ENCODE measurements at regions not wholly inside any gene's neighbourhood (a gene's known extent, or its start where the extent isn't known, plus 50 kb on each side); places are given as distances from the start of the nearest gene placed in this dataset.

GRCh38 chr1:90208949-90209348, 214.0 kb downstream of the ZNF326 start:
- no peak overlapping the region for H2AFZ ChIP-seq (ENCODE audit: low read length)
- no peak overlapping the region for H3K9ac ChIP-seq (ENCODE audit: low read length)
- TF ChIP-seq, protein P1, sequence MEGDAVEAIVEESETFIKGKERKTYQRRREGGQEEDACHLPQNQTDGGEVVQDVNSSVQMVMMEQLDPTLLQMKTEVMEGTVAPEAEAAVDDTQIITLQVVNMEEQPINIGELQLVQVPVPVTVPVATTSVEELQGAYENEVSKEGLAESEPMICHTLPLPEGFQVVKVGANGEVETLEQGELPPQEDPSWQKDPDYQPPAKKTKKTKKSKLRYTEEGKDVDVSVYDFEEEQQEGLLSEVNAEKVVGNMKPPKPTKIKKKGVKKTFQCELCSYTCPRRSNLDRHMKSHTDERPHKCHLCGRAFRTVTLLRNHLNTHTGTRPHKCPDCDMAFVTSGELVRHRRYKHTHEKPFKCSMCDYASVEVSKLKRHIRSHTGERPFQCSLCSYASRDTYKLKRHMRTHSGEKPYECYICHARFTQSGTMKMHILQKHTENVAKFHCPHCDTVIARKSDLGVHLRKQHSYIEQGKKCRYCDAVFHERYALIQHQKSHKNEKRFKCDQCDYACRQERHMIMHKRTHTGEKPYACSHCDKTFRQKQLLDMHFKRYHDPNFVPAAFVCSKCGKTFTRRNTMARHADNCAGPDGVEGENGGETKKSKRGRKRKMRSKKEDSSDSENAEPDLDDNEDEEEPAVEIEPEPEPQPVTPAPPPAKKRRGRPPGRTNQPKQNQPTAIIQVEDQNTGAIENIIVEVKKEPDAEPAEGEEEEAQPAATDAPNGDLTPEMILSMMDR (IDR thresholded peaks at IDR 0.05; ENCODE audit: low read length), result no peak
- no peak for TF ChIP-seq EZH2 (IDR thresholded peaks at IDR 0.05; ENCODE audit: borderline replicate concordance, low read length)
- no peaks in the 10 kb centered on the region for H3K27me3 ChIP-seq (ENCODE audit: insufficient read depth, low read length)
- H3K4me3 ChIP-seq (ENCODE audit: low read depth, low read length, poor library complexity, severe bottlenecking), result no peak overlapping the region
- no peak overlapping the region for H3K27ac ChIP-seq (ENCODE audit: low read depth, low read length, poor library complexity, severe bottlenecking)
- no peak overlapping the region for H3K4me2 ChIP-seq (ENCODE audit: low read length)
- no peaks in the 10 kb centered on the region for H4K20me1 ChIP-seq (ENCODE audit: insufficient read depth, low read length)
- no peaks in the 10 kb centered on the region for H3K4me1 ChIP-seq (ENCODE audit: insufficient read depth, low read length, severe bottlenecking)
- no peaks in the 10 kb centered on the region for H3K9me3 ChIP-seq (ENCODE audit: low read length)
- H3F3A ChIP-seq (ENCODE audit: insufficient read depth, low read length), result no peaks in the 10 kb centered on the region
- H3K79me2 ChIP-seq (ENCODE audit: insufficient read depth, low read length), result no peaks in the 10 kb centered on the region
- H3K9me2 ChIP-seq (ENCODE audit: low read depth, low read length), result no peaks in the 10 kb centered on the region
- H3K36me3 ChIP-seq (ENCODE audit: insufficient read depth, low read length), result no peaks in the 10 kb centered on the region

DNA sequence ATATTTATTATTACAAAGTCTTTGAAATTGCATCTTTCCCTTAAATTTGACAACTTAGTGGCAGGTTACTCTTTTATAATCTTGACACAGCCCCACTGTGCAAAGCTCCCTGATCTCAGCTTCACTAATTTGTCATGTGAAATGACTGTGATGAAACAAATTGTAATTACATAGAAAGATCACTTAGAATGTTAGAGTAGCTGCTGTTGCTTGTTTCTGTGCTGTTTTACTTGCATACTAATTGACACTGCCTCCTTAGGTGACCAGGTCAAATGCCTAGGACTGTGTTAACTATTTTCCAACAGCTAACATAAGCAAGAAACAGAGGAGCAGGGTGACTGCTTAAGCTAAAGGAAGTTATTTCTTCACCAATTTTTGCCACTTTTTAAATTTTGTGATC, 211.3 kb downstream of the ZNF326 start:
- Histone ChIP-seq H2AFZ (ENCODE audit: low read length) (no peak overlapping the region), H3K9ac (ENCODE audit: low read length) (no peak overlapping the region), H3K4me3 (ENCODE audit: low read depth, low read length, poor library complexity, severe bottlenecking) (no peak overlapping the region), H3K27me3 (ENCODE audit: insufficient read depth, low read length) (no peaks in the 10 kb centered on the region), H3K36me3 (ENCODE audit: insufficient read depth, low read length) (no peaks in the 10 kb centered on the region), H4K20me1 (ENCODE audit: insufficient read depth, low read length) (no peaks in the 10 kb centered on the region), H3K4me1 (ENCODE audit: insufficient read depth, low read length, severe bottlenecking) (no peaks in the 10 kb centered on the region), H3K79me2 (ENCODE audit: insufficient read depth, low read length) (no peaks in the 10 kb centered on the region), H3F3A (ENCODE audit: insufficient read depth, low read length) (no peaks in the 10 kb centered on the region), H3K4me2 (ENCODE audit: low read length) (no peak overlapping the region), H3K9me3 (ENCODE audit: low read length) (no peaks in the 10 kb centered on the region), H3K9me2 (ENCODE audit: low read depth, low read length) (no peaks in the 10 kb centered on the region), H3K27ac (ENCODE audit: low read depth, low read length, poor library complexity, severe bottlenecking) (no peak overlapping the region)
- TF ChIP-seq, protein P1 (IDR thresholded peaks at IDR 0.05; ENCODE audit: low read length), result no peak
- TF ChIP-seq EZH2 (IDR thresholded peaks at IDR 0.05; ENCODE audit: borderline replicate concordance, low read length), result no peak

- no peaks in the 10 kb centered on the region for H3K27me3 ChIP-seq (ENCODE audit: insufficient read depth, low read length)
- TF ChIP-seq, protein P1 (IDR thresholded peaks at IDR 0.05; ENCODE audit: low read length), result no peak
- H3K9me3 ChIP-seq (ENCODE audit: low read length), result no peaks in the 10 kb centered on the region
- no peak overlapping the region for H2AFZ ChIP-seq (ENCODE audit: low read length)
- H3K9ac ChIP-seq (ENCODE audit: low read length), result no peak overlapping the region
- H3K79me2 ChIP-seq (ENCODE audit: insufficient read depth, low read length), result no peaks in the 10 kb centered on the region
- H3K36me3 ChIP-seq (ENCODE audit: insufficient read depth, low read length), result no peaks in the 10 kb centered on the region
- H3K4me3 ChIP-seq (ENCODE audit: low read depth, low read length, poor library complexity, severe bottlenecking), result no peak overlapping the region
- H3K4me2 ChIP-seq (ENCODE audit: low read length), result no peak overlapping the region
- no peaks in the 10 kb centered on the region for H3F3A ChIP-seq (ENCODE audit: insufficient read depth, low read length)
- no peaks in the 10 kb centered on the region for H3K9me2 ChIP-seq (ENCODE audit: low read depth, low read length)
- no peaks in the 10 kb centered on the region for H4K20me1 ChIP-seq (ENCODE audit: insufficient read depth, low read length)
- no peak overlapping the region for H3K27ac ChIP-seq (ENCODE audit: low read depth, low read length, poor library complexity, severe bottlenecking)
- H3K4me1 ChIP-seq (ENCODE audit: insufficient read depth, low read length, severe bottlenecking), result no peaks in the 10 kb centered on the region
Observed at GRCh38 chr1:90204780-90205179, 209.9 kb downstream of the ZNF326 start.
